Muscle of leg (tissue), 3 donors: ENCODE measurements at regions not wholly inside any gene's neighbourhood (a gene's known extent, or its start where the extent isn't known, plus 50 kb on each side); places are given as distances from the start of the nearest gene placed in this dataset.
A peak's percentile ranks its signal among the peaks of the same experiment; 100 is the strongest.

Experiments used
- DNase-seq: peaks from one replicate; pipeline ENCODE4 v3.0.0; 2013
- H3K27ac ChIP-seq: one replicate; pipeline ENCODE4 v1.5.1; 2013; ENCODE audit warnings: mild to moderate bottlenecking, low read length, control low read depth
- H3K27me3 ChIP-seq: one replicate; pipeline ENCODE4 v1.6.1; 2013; ENCODE audit warnings: low read length; ENCODE audit not compliant: control insufficient read depth, insufficient read depth
- H3K36me3 ChIP-seq: one replicate; pipeline ENCODE4 v1.6.1; 2013; ENCODE audit warnings: low read length; ENCODE audit not compliant: control insufficient read depth, insufficient read depth
- H3K4me1 ChIP-seq: one replicate; pipeline ENCODE4 v1.6.1; 2013; ENCODE audit warnings: low read length; ENCODE audit not compliant: control insufficient read depth, insufficient read depth
- H3K4me3 ChIP-seq: one replicate; pipeline ENCODE4 v1.5.1; 2013; ENCODE audit warnings: low read length, control low read depth
- H3K9me3 ChIP-seq: replicated peaks from 2 replicates; pipeline ENCODE4 v1.6.1; 2013; ENCODE audit warnings: low read depth, low read length; ENCODE audit not compliant: control insufficient read depth
- WGBS: methylation state at CpG from one replicate; pipeline ENCODE4 v1.1.5; 2013; ENCODE audit warnings: missing lambda C conversion rate; ENCODE audit not compliant: insufficient coverage; 5-methylcytosine and 5-hydroxymethylcytosine counted together

GRCh38 chr15:53847745-53848144 is 88.3 kb upstream of the WDR72 start:
- Histone ChIP-seq H3K36me3 (no peaks in the 10 kb centered on the region), H3K4me1 (no peaks in the 10 kb centered on the region), H3K27me3 (no peaks in the 10 kb centered on the region), H3K9me3 (no peaks in the 10 kb centered on the region), H3K4me3 (no peak overlapping the region), H3K27ac (no peak overlapping the region)
- no peak for DNase-seq
- WGBS, result no CpG with 5 or more reads among the region's 2 CpGs

GRCh38 chr15:53844634-53845033 is 85.2 kb upstream of the WDR72 start:
- 56% methylated on average over 1 of the region's 2 CpGs for WGBS
- Histone ChIP-seq H3K27ac (no peak overlapping the region), H3K9me3 (no peaks in the 10 kb centered on the region), H3K27me3 (no peaks in the 10 kb centered on the region), H3K4me1 (no peaks in the 10 kb centered on the region), H3K4me3 (no peak overlapping the region), H3K36me3 (no peaks in the 10 kb centered on the region)
- no peak for DNase-seq

- Histone ChIP-seq H3K27me3 (no peaks in the 10 kb centered on the region), H3K9me3 (no peaks in the 10 kb centered on the region), H3K36me3 (no peaks in the 10 kb centered on the region), H3K4me1 (no peaks in the 10 kb centered on the region), H3K4me3 (no peak overlapping the region), H3K27ac (no peak overlapping the region)
- WGBS, result 85% methylated on average over 3 of the region's 3 CpGs
- DNase-seq, result no peak
Measured at GRCh38 chr15:53843869-53844569, 84.6 kb upstream of the WDR72 start.

DNA sequence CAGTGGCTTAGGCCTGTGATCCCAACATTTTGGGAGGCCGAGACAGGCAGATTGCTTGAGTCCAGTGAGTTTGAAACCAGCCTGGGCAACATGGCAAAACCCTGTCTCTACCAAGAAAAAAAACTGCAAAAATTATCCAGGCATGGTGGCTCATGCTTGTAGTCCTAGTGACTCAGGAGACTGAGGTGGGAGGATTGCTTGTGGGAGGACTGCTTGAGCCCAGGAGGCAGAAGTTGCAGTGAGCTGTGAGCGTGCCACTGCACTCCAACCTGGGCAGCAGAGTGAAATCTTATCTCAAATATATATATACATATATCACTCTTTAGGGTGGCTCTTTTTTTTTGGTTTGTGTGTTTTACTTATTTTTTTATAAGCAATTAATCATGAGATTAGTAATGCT is 83.7 kb upstream of the WDR72 start:
- Histone ChIP-seq H3K4me3 (no peak overlapping the region), H3K27me3 (no peaks in the 10 kb centered on the region), H3K4me1 (no peaks in the 10 kb centered on the region), H3K36me3 (no peaks in the 10 kb centered on the region), H3K27ac (no peak overlapping the region), H3K9me3 (no peaks in the 10 kb centered on the region)
- DNase-seq, result no peak
- 100% methylated on average over 1 of the region's 2 CpGs for WGBS

- Histone ChIP-seq H3K4me3 (no peak overlapping the region), H3K36me3 (no peaks in the 10 kb centered on the region), H3K27ac (no peak overlapping the region), H3K4me1 (no peaks in the 10 kb centered on the region), H3K9me3 (no peaks in the 10 kb centered on the region), H3K27me3 (no peaks in the 10 kb centered on the region)
- peak; percentile 67 for DNase-seq
- no CpG with 5 or more reads among the region's 1 CpG for WGBS
Measured at GRCh38 chr15:53841651-53842050, 82.2 kb upstream of the WDR72 start.

- Histone ChIP-seq H3K9me3 (no peaks in the 10 kb centered on the region), H3K4me3 (no peak overlapping the region), H3K27me3 (no peaks in the 10 kb centered on the region), H3K36me3 (no peaks in the 10 kb centered on the region), H3K27ac (no peak overlapping the region), H3K4me1 (no peaks in the 10 kb centered on the region)
- no peak for DNase-seq
- 88% methylated on average over 1 of the region's 2 CpGs for WGBS
Measured at GRCh38 chr15:53840681-53841080, 81.2 kb upstream of the WDR72 start.

DNA sequence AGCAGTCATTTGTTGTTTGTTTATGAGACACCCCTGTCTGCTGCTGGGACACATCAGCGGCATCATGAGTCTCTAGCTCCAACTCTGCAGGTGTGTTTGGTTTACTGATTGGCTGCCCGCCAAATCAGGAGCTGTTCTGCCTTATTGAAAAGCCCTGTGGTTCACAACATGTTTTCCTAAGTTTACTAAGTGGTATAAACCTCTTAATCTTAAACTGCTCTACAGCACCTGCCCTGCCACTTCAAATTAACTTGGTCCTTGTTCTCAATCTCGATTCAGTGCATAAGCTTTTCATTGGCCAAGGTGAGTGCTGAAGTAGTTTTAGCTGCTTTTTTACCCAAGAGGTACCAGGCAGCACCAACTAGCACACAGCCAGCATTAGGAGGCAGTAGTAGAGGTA is 77.8 kb upstream of the WDR72 start:
- no peaks in the 10 kb centered on the region for H3K27me3 ChIP-seq
- H3K4me1 ChIP-seq, result peaks cover 3% of the 10 kb centered on the region
- no CpG with 5 or more reads among the region's 3 CpGs for WGBS
- no peak overlapping the region for H3K27ac ChIP-seq
- no peaks in the 10 kb centered on the region for H3K9me3 ChIP-seq
- DNase-seq, result peak; percentile 11
- no peak overlapping the region for H3K4me3 ChIP-seq
- no peaks in the 10 kb centered on the region for H3K36me3 ChIP-seq

GRCh38 chr15:53836618-53837017 is 77.2 kb upstream of the WDR72 start:
- WGBS, result no CpG with 5 or more reads among the region's 4 CpGs
- Histone ChIP-seq H3K27me3 (no peaks in the 10 kb centered on the region), H3K36me3 (no peaks in the 10 kb centered on the region), H3K27ac (no peak overlapping the region), H3K4me3 (no peak overlapping the region), H3K4me1 (peaks cover 3% of the 10 kb centered on the region), H3K9me3 (no peaks in the 10 kb centered on the region)
- peak; percentile 42 for DNase-seq

GRCh38 chr15:53835309-53835708 is 75.8 kb upstream of the WDR72 start:
- Histone ChIP-seq H3K4me3 (no peak overlapping the region), H3K27me3 (no peaks in the 10 kb centered on the region), H3K4me1 (peaks cover 3% of the 10 kb centered on the region), H3K27ac (no peak overlapping the region), H3K36me3 (no peaks in the 10 kb centered on the region), H3K9me3 (no peaks in the 10 kb centered on the region)
- WGBS, result 86% methylated on average over 2 of the region's 2 CpGs
- DNase-seq, result no peak

DNA sequence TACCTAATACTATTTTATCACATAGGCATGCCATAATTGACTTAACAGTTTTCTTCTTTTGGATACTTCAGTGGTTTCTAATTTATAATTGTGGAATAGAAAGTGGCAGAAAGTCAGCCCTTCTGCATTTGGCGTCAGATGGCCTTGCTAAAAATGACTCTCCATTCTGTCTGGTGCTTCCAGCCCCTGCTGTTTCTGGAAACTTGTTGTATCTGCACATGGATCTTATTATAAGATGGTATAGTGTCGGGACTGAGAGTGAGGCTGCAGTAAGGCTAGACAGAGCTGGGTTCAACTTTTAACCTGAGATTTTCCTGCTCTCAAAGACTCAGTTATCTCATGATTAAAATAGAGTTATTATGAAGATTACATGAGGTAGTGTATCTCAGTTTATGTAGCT is 74.8 kb upstream of the WDR72 start:
- H3K4me1 ChIP-seq, result peaks cover 3% of the 10 kb centered on the region
- H3K9me3 ChIP-seq, result no peaks in the 10 kb centered on the region
- no peak overlapping the region for H3K4me3 ChIP-seq
- peak; percentile 70 for DNase-seq
- H3K36me3 ChIP-seq, result no peaks in the 10 kb centered on the region
- WGBS, result no CpG with 5 or more reads among the region's 2 CpGs
- H3K27me3 ChIP-seq, result no peaks in the 10 kb centered on the region
- no peak overlapping the region for H3K27ac ChIP-seq

DNA sequence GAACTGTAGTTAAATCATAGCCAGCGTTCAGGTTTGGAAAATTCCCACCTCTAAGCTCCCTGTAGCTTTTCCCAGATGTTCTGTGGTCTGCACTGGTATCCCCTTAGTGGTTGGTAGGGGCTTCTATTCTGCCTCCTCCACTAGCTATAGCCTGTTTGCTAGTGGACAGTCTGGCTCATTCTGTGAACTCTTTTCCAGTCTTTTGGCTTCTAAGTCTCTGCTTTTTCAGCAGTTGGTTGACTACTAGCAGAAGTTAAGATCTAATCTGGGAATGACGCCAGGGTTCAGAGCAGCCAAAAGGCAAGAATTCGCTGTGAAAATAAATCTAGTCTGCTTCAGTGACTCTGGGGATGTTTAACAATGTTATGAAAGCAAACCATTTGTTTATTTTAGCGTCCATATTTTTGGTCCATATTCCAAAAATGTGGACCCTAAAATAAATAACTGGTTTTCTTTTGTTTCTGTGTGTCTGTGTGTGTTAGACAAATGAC is 73.7 kb upstream of the WDR72 start:
- Histone ChIP-seq H3K27me3 (no peaks in the 10 kb centered on the region), H3K36me3 (no peaks in the 10 kb centered on the region), H3K4me3 (no peak overlapping the region), H3K4me1 (peaks cover 3% of the 10 kb centered on the region), H3K27ac (peak overlapping the region; percentile 43), H3K9me3 (no peaks in the 10 kb centered on the region)
- DNase-seq, result peak; percentile 97
- no CpG with 5 or more reads among the region's 4 CpGs for WGBS
